ENCODE measurements at regions not wholly inside any gene's neighbourhood (a gene's known extent, or its start where the extent isn't known, plus 50 kb on each side); places are given as distances from the start of the nearest gene placed in this dataset.
"Not testable (repeated sequence)": the region's sequence is repeated elsewhere in the genome, so short reads cannot be mapped to it uniquely, and the experiment has no call there.

GRCh38 chr18:10169064-10169562 is 255.3 kb downstream of the VAPA start:
- no peak overlapping the region for H3K9ac ChIP-seq (ENCODE audit: low read length in 2 of 2)
- H3K9me3 ChIP-seq (ENCODE audit: control insufficient read depth in 2 of 2, low read length in 2 of 2) = no peaks in the 10 kb centered on the region
- peak overlapping the region; percentile 2 for H3K27ac ChIP-seq (ENCODE audit: low read length)
- H3K27me3 ChIP-seq (ENCODE audit: control insufficient read depth in 1 of 2, insufficient read depth in 2 of 2, low read length in 2 of 2) = no peaks in the 10 kb centered on the region
- peak overlapping the region in 1 of 2 donors; percentile 22 for H3K4me3 ChIP-seq (ENCODE audit: low read length in 2 of 2)
- peaks cover 8% of the 10 kb centered on the region for H3K4me1 ChIP-seq (ENCODE audit: control insufficient read depth, insufficient read depth, low read length)
- no peaks in the 10 kb centered on the region for H3K36me3 ChIP-seq (ENCODE audit: control insufficient read depth in 2 of 2, insufficient read depth in 2 of 2, low read length in 2 of 2)

- H3K27ac ChIP-seq (ENCODE audit: low read length) = no peak overlapping the region
- no peak overlapping the region for H3K4me3 ChIP-seq (ENCODE audit: low read length in 2 of 2)
- H3K9ac ChIP-seq (ENCODE audit: low read length in 2 of 2) = no peak overlapping the region
- peaks cover 8% of the 10 kb centered on the region for H3K4me1 ChIP-seq (ENCODE audit: control insufficient read depth, insufficient read depth, low read length)
- H3K36me3 ChIP-seq (ENCODE audit: control insufficient read depth in 2 of 2, insufficient read depth in 2 of 2, low read length in 2 of 2) = no peaks in the 10 kb centered on the region
- no peaks in the 10 kb centered on the region for H3K9me3 ChIP-seq (ENCODE audit: control insufficient read depth in 2 of 2, low read length in 2 of 2)
- no peaks in the 10 kb centered on the region for H3K27me3 ChIP-seq (ENCODE audit: control insufficient read depth in 1 of 2, insufficient read depth in 2 of 2, low read length in 2 of 2)
Measured at GRCh38 chr18:10169814-10170213, 256.0 kb downstream of the VAPA start.

GRCh38 chr18:10170375-10170774 is 256.6 kb downstream of the VAPA start:
- Histone ChIP-seq H3K27me3 (ENCODE audit: control insufficient read depth in 1 of 2, insufficient read depth in 2 of 2, low read length in 2 of 2) (no peaks in the 10 kb centered on the region), H3K36me3 (ENCODE audit: control insufficient read depth in 2 of 2, insufficient read depth in 2 of 2, low read length in 2 of 2) (no peaks in the 10 kb centered on the region), H3K4me3 (ENCODE audit: low read length in 2 of 2) (no peak overlapping the region), H3K27ac (ENCODE audit: low read length) (no peak overlapping the region), H3K9ac (ENCODE audit: low read length in 2 of 2) (no peak overlapping the region), H3K4me1 (ENCODE audit: control insufficient read depth, insufficient read depth, low read length) (peaks cover 8% of the 10 kb centered on the region), H3K9me3 (ENCODE audit: control insufficient read depth in 2 of 2, low read length in 2 of 2) (no peaks in the 10 kb centered on the region)

GRCh38 chr18:10175333-10175732 is 261.5 kb downstream of the VAPA start:
- not testable (repeated sequence) for H3K4me1 ChIP-seq (ENCODE audit: control insufficient read depth, insufficient read depth, low read length); H3K4me3 ChIP-seq (ENCODE audit: low read length in 2 of 2); H3K27me3 ChIP-seq (ENCODE audit: control insufficient read depth in 1 of 2, insufficient read depth in 2 of 2, low read length in 2 of 2); H3K27ac ChIP-seq (ENCODE audit: low read length); H3K36me3 ChIP-seq (ENCODE audit: control insufficient read depth in 2 of 2, insufficient read depth in 2 of 2, low read length in 2 of 2); H3K9ac ChIP-seq (ENCODE audit: low read length in 2 of 2); H3K9me3 ChIP-seq (ENCODE audit: control insufficient read depth in 2 of 2, low read length in 2 of 2)

- not testable (repeated sequence) for H3K9me3 ChIP-seq (ENCODE audit: control insufficient read depth in 2 of 2, low read length in 2 of 2); H3K9ac ChIP-seq (ENCODE audit: low read length in 2 of 2); H3K4me1 ChIP-seq (ENCODE audit: control insufficient read depth, insufficient read depth, low read length); H3K27me3 ChIP-seq (ENCODE audit: control insufficient read depth in 1 of 2, insufficient read depth in 2 of 2, low read length in 2 of 2); H3K27ac ChIP-seq (ENCODE audit: low read length); H3K4me3 ChIP-seq (ENCODE audit: low read length in 2 of 2); H3K36me3 ChIP-seq (ENCODE audit: control insufficient read depth in 2 of 2, insufficient read depth in 2 of 2, low read length in 2 of 2)
Measured at GRCh38 chr18:10179326-10179725, 265.5 kb downstream of the VAPA start.

- Histone ChIP-seq H3K4me1 (ENCODE audit: control insufficient read depth, insufficient read depth, low read length) (no peaks in the 10 kb centered on the region), H3K9me3 (ENCODE audit: control insufficient read depth in 2 of 2, low read length in 2 of 2) (no peaks in the 10 kb centered on the region), H3K4me3 (ENCODE audit: low read length in 2 of 2) (no peak overlapping the region), H3K27ac (ENCODE audit: low read length) (no peak overlapping the region), H3K9ac (ENCODE audit: low read length in 2 of 2) (no peak overlapping the region), H3K27me3 (ENCODE audit: control insufficient read depth in 1 of 2, insufficient read depth in 2 of 2, low read length in 2 of 2) (no peaks in the 10 kb centered on the region), H3K36me3 (ENCODE audit: control insufficient read depth in 2 of 2, insufficient read depth in 2 of 2, low read length in 2 of 2) (no peaks in the 10 kb centered on the region)
Measured at GRCh38 chr18:10182009-10182624, 268.3 kb downstream of the VAPA start.

- no peak overlapping the region for H3K27ac ChIP-seq (ENCODE audit: low read length)
- no peaks in the 10 kb centered on the region for H3K9me3 ChIP-seq (ENCODE audit: control insufficient read depth in 2 of 2, low read length in 2 of 2)
- H3K9ac ChIP-seq (ENCODE audit: low read length in 2 of 2) = no peak overlapping the region
- no peaks in the 10 kb centered on the region for H3K27me3 ChIP-seq (ENCODE audit: control insufficient read depth in 1 of 2, insufficient read depth in 2 of 2, low read length in 2 of 2)
- H3K4me1 ChIP-seq (ENCODE audit: control insufficient read depth, insufficient read depth, low read length) = peaks cover 5% of the 10 kb centered on the region
- H3K36me3 ChIP-seq (ENCODE audit: control insufficient read depth in 2 of 2, insufficient read depth in 2 of 2, low read length in 2 of 2) = no peaks in the 10 kb centered on the region
- no peak overlapping the region for H3K4me3 ChIP-seq (ENCODE audit: low read length in 2 of 2)
Measured at GRCh38 chr18:10184776-10185175, 269.7 kb upstream of the APCDD1 start.

- H3K9me3 ChIP-seq (ENCODE audit: control insufficient read depth in 2 of 2, low read length in 2 of 2) = no peaks in the 10 kb centered on the region
- H3K9ac ChIP-seq (ENCODE audit: low read length in 2 of 2) = no peak overlapping the region
- H3K27me3 ChIP-seq (ENCODE audit: control insufficient read depth in 1 of 2, insufficient read depth in 2 of 2, low read length in 2 of 2) = no peaks in the 10 kb centered on the region
- H3K27ac ChIP-seq (ENCODE audit: low read length) = no peak overlapping the region
- H3K4me1 ChIP-seq (ENCODE audit: control insufficient read depth, insufficient read depth, low read length) = peaks cover 6% of the 10 kb centered on the region
- H3K4me3 ChIP-seq (ENCODE audit: low read length in 2 of 2) = no peak overlapping the region
- H3K36me3 ChIP-seq (ENCODE audit: control insufficient read depth in 2 of 2, insufficient read depth in 2 of 2, low read length in 2 of 2) = no peaks in the 10 kb centered on the region
Measured at GRCh38 chr18:10188971-10189810, 265.2 kb upstream of the APCDD1 start.

GRCh38 chr18:10190564-10190963 is 263.9 kb upstream of the APCDD1 start:
- Histone ChIP-seq H3K36me3 (ENCODE audit: control insufficient read depth in 2 of 2, insufficient read depth in 2 of 2, low read length in 2 of 2) (no peaks in the 10 kb centered on the region), H3K4me3 (ENCODE audit: low read length in 2 of 2) (no peak overlapping the region), H3K27me3 (ENCODE audit: control insufficient read depth in 1 of 2, insufficient read depth in 2 of 2, low read length in 2 of 2) (no peaks in the 10 kb centered on the region), H3K27ac (ENCODE audit: low read length) (no peak overlapping the region), H3K9me3 (ENCODE audit: control insufficient read depth in 2 of 2, low read length in 2 of 2) (no peaks in the 10 kb centered on the region), H3K4me1 (ENCODE audit: control insufficient read depth, insufficient read depth, low read length) (peaks cover 6% of the 10 kb centered on the region), H3K9ac (ENCODE audit: low read length in 2 of 2) (no peak overlapping the region)

- Histone ChIP-seq H3K4me3 (ENCODE audit: low read length in 2 of 2) (no peak overlapping the region), H3K9me3 (ENCODE audit: control insufficient read depth in 2 of 2, low read length in 2 of 2) (no peaks in the 10 kb centered on the region), H3K36me3 (ENCODE audit: control insufficient read depth in 2 of 2, insufficient read depth in 2 of 2, low read length in 2 of 2) (no peaks in the 10 kb centered on the region), H3K27me3 (ENCODE audit: control insufficient read depth in 1 of 2, insufficient read depth in 2 of 2, low read length in 2 of 2) (no peaks in the 10 kb centered on the region), H3K9ac (ENCODE audit: low read length in 2 of 2) (no peak overlapping the region), H3K4me1 (ENCODE audit: control insufficient read depth, insufficient read depth, low read length) (peaks cover 6% of the 10 kb centered on the region), H3K27ac (ENCODE audit: low read length) (no peak overlapping the region)
Measured at GRCh38 chr18:10193444-10193843, 261.0 kb upstream of the APCDD1 start.

GRCh38 chr18:10194592-10194991 is 259.8 kb upstream of the APCDD1 start:
- Histone ChIP-seq H3K27me3 (ENCODE audit: control insufficient read depth in 1 of 2, insufficient read depth in 2 of 2, low read length in 2 of 2) (no peaks in the 10 kb centered on the region), H3K4me3 (ENCODE audit: low read length in 2 of 2) (no peak overlapping the region), H3K27ac (ENCODE audit: low read length) (no peak overlapping the region), H3K4me1 (ENCODE audit: control insufficient read depth, insufficient read depth, low read length) (peaks cover 2% of the 10 kb centered on the region), H3K36me3 (ENCODE audit: control insufficient read depth in 2 of 2, insufficient read depth in 2 of 2, low read length in 2 of 2) (no peaks in the 10 kb centered on the region), H3K9ac (ENCODE audit: low read length in 2 of 2) (no peak overlapping the region), H3K9me3 (ENCODE audit: control insufficient read depth in 2 of 2, low read length in 2 of 2) (no peaks in the 10 kb centered on the region)

Data from stomach smooth muscle (tissue), 2 donors.